KMS-11 (cell line): ENCODE measurements at regions not wholly inside any gene's neighbourhood (a gene's known extent, or its start where the extent isn't known, plus 50 kb on each side); places are given as distances from the start of the nearest gene placed in this dataset.

Source experiments
- H2AFZ ChIP-seq: fragments of 200-600 bp; sonication (generic); 2 replicates; pipeline ENCODE4 v1.6.1; 2016; ENCODE audit warnings: antibody characterized with exemption, mixed run types, low read depth
- H3K27ac ChIP-seq: fragments of 200-600 bp; sonication (generic); 2 replicates; pipeline ENCODE4 v1.6.1; 2016; ENCODE audit warnings: mild to moderate bottlenecking, mixed run types
- H3K27me3 ChIP-seq: fragments of 200-600 bp; sonication (generic); 2 replicates; pipeline ENCODE4 v1.6.1; 2017; ENCODE audit warnings: mild to moderate bottlenecking, low read depth, mixed run types, moderate library complexity; ENCODE audit not compliant: insufficient read depth
- H3K36me3 ChIP-seq: fragments of 200-600 bp; sonication (generic); 2 replicates; pipeline ENCODE4 v1.6.1; 2017; ENCODE audit warnings: mild to moderate bottlenecking, mixed run types; ENCODE audit not compliant: insufficient read depth
- H3K4me1 ChIP-seq: fragments of 200-600 bp; sonication (generic); 2 replicates; pipeline ENCODE4 v1.6.1; 2016; ENCODE audit warnings: mild to moderate bottlenecking, low read depth, mixed run types; ENCODE audit not compliant: poor library complexity, severe bottlenecking
- H3K4me2 ChIP-seq: fragments of 200-600 bp; sonication (generic); 2 replicates; pipeline ENCODE4 v1.7.0; 2016; ENCODE audit warnings: mild to moderate bottlenecking, mixed run types
- H3K4me3 ChIP-seq: fragments of 200-600 bp; sonication (generic); IDR thresholded peaks from 2 replicates; pipeline ENCODE4 v1.6.1; 2017; ENCODE audit warnings: low read depth, low read length, mixed read lengths; ENCODE audit not compliant: insufficient read depth
- H3K79me2 ChIP-seq: fragments of 200-600 bp; sonication (generic); 2 replicates; pipeline ENCODE4 v1.6.1; 2016; ENCODE audit warnings: low read depth, mixed run types; ENCODE audit not compliant: insufficient read depth
- H3K9ac ChIP-seq: fragments of 200-600 bp; sonication (generic); 2 replicates; pipeline ENCODE4 v1.6.1; 2016; ENCODE audit warnings: mild to moderate bottlenecking, mixed run types
- H4K20me1 ChIP-seq: fragments of 200-600 bp; sonication (generic); 2 replicates; pipeline ENCODE4 v1.6.1; 2016; ENCODE audit warnings: mild to moderate bottlenecking, mixed run types; ENCODE audit not compliant: insufficient read depth
- TF ChIP-seq, protein P1 (sequence below): fragments of 200-600 bp; sonication (generic); conservative IDR thresholded peaks from 2 replicates; pipeline ENCODE4 v1.6.1; 2017; ENCODE audit warnings: low read depth, mild to moderate bottlenecking, antibody characterized with exemption, low read length, moderate library complexity, mixed read lengths

DNA sequence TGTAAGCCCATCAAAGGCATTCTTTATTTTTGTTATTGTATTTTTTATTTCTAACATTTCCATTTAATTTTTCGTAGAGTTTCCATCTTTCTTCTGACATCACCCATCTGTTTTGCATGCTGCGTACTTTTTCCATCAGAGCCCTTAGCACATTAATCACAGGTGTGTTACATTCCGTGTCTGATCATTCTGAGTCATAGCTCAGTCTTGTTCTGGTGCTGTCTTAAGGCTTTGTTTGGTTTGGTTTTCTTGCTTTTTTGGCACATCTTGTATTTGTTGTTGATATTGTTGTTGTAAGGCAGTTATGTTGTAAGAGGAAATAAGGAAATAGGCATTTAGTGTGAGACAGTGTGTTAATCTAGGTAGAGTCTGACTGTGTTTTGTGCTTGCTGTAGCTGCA, 214.6 kb upstream of the CDH4 start:
- H3K4me1 ChIP-seq = no peaks in the 10 kb centered on the region
- no peaks in the 10 kb centered on the region for H4K20me1 ChIP-seq
- no peaks in the 10 kb centered on the region for H3K79me2 ChIP-seq
- H3K4me2 ChIP-seq = no peak overlapping the region
- H3K36me3 ChIP-seq = no peaks in the 10 kb centered on the region
- no peaks in the 10 kb centered on the region for H3K27me3 ChIP-seq
- TF ChIP-seq, protein P1, sequence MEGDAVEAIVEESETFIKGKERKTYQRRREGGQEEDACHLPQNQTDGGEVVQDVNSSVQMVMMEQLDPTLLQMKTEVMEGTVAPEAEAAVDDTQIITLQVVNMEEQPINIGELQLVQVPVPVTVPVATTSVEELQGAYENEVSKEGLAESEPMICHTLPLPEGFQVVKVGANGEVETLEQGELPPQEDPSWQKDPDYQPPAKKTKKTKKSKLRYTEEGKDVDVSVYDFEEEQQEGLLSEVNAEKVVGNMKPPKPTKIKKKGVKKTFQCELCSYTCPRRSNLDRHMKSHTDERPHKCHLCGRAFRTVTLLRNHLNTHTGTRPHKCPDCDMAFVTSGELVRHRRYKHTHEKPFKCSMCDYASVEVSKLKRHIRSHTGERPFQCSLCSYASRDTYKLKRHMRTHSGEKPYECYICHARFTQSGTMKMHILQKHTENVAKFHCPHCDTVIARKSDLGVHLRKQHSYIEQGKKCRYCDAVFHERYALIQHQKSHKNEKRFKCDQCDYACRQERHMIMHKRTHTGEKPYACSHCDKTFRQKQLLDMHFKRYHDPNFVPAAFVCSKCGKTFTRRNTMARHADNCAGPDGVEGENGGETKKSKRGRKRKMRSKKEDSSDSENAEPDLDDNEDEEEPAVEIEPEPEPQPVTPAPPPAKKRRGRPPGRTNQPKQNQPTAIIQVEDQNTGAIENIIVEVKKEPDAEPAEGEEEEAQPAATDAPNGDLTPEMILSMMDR = no peak
- H3K9ac ChIP-seq = no peak overlapping the region
- no peak overlapping the region for H3K4me3 ChIP-seq
- H2AFZ ChIP-seq = no peak overlapping the region
- H3K27ac ChIP-seq = no peak overlapping the region

DNA sequence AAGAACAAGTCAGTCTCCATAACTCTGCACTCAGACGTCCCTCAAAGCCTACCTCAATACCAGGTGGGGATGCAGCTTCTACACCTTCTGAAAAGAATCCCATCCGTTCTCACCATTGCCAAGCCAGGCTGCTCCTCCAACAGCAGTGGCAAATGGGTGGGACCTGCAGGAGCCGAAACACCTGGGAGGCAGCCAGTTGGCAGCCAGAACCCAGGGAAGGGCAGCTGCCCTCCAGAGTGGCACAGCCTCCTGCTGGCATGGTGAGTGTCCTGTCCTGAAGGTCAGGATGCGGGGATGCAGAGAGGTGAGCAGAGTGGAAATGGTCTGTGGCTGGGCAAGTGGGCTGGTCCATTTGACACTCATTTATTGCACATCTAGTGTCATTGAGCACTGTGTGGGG, 210.6 kb upstream of the CDH4 start:
- Histone ChIP-seq H3K9ac (no peak overlapping the region), H3K27ac (no peak overlapping the region), H2AFZ (no peak overlapping the region), H4K20me1 (no peaks in the 10 kb centered on the region), H3K4me3 (no peak overlapping the region), H3K27me3 (no peaks in the 10 kb centered on the region), H3K4me2 (no peak overlapping the region), H3K36me3 (no peaks in the 10 kb centered on the region), H3K79me2 (no peaks in the 10 kb centered on the region), H3K4me1 (no peaks in the 10 kb centered on the region)
- TF ChIP-seq, protein P1 = no peak

DNA sequence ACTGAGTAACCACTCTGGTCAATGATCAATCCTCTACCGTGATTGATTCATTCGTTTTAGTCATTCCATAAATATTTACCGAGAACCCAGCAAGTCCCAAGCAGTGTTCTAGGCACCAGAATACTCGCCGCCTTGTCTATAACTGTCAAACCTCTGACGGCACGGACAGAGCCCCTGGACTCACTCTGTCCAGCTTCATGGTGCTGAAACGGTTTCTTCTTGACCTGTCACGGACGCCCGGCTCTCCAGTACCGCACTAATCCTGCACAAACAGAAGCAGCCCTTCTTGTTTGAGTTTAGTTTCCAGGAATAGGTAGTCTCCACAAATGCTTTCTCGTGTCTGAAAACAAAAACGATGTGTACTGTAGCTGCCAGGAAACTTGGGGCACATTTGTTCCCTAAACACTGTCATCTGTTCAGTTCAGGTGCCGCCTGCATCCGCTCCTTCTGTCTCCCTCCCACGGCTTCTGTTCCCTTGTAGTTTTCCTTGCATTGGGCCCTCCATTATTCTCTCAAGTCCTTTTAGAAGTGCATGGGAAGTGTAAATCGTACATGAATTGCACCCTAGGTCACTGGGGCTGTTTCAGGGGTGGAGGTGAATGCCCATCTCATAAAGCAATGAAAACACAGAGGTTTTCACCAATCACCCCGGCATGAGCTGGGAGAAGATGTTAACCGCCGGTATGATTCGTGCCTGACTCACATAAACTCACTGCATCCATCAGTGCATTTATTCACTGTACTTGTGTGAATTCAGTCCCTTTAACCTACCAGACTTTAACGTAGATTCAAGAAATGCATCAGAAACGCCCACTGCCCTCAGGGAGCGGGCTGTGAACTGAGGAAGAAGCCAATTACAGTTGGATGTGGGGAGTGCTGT, 209.3 kb upstream of the CDH4 start:
- Histone ChIP-seq H3K27me3 (no peaks in the 10 kb centered on the region), H4K20me1 (no peaks in the 10 kb centered on the region), H3K4me1 (no peaks in the 10 kb centered on the region), H3K4me2 (no peak overlapping the region), H3K4me3 (no peak overlapping the region), H3K9ac (no peak overlapping the region), H3K27ac (no peak overlapping the region), H3K79me2 (no peaks in the 10 kb centered on the region), H2AFZ (no peak overlapping the region), H3K36me3 (no peaks in the 10 kb centered on the region)
- TF ChIP-seq, protein P1 = no peak

DNA sequence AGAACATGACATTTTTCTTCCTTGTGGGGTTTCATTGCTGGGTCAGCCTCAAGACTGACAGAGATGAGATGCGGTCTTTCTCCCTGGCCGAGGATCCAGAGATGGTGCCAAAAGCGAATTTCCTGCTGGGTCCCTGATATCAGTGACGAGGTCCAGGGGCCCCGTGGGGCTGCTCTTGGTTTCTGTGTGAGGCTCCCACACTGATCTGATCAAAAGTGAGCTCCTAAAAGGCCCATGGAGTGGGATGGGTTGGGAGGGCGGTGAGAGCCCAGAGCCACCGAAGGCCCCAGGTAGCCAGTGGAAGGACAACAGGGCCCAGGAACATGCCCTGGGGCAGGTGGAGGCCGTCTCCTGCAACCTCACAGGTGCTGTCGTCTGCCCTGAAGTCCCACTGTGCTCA, 208.4 kb upstream of the CDH4 start:
- Histone ChIP-seq H3K4me1 (no peaks in the 10 kb centered on the region), H3K4me3 (no peak overlapping the region), H3K27me3 (no peaks in the 10 kb centered on the region), H3K4me2 (no peak overlapping the region), H3K9ac (no peak overlapping the region), H3K36me3 (no peaks in the 10 kb centered on the region), H4K20me1 (no peaks in the 10 kb centered on the region), H3K79me2 (no peaks in the 10 kb centered on the region), H3K27ac (no peak overlapping the region), H2AFZ (no peak overlapping the region)
- TF ChIP-seq, protein P1 = no peak
